Mammary epithelial cell (primary cell): ENCODE measurements at regions not wholly inside any gene's neighbourhood (a gene's known extent, or its start where the extent isn't known, plus 50 kb on each side); places are given as distances from the start of the nearest gene placed in this dataset.

Experiments used
- EZH2 ChIP-seq: IDR thresholded peaks from 2 replicates; pipeline ENCODE4 v1.6.1; 2012; ENCODE audit warnings: low read length, inconsistent platforms, borderline replicate concordance
- TF ChIP-seq, protein P1 (sequence below), 2 donors: IDR thresholded peaks in 1 of 2; conservative IDR thresholded peaks in 1 of 2; 2 replicates each; pipeline ENCODE4 v1.5.1; 2011 to 2012; ENCODE audit warnings: inconsistent platforms in 2 of 2, low read length in 2 of 2, mild to moderate bottlenecking in 2 of 2, control low read depth in 1 of 2, low read depth in 1 of 2; ENCODE audit not compliant: insufficient read depth in 1 of 2; ENCODE audit errors: extremely low read depth in 1 of 2

GRCh38 chr10:61029411-61029810, 85.4 kb upstream of the RHOBTB1 start:
- TF ChIP-seq, protein P1, sequence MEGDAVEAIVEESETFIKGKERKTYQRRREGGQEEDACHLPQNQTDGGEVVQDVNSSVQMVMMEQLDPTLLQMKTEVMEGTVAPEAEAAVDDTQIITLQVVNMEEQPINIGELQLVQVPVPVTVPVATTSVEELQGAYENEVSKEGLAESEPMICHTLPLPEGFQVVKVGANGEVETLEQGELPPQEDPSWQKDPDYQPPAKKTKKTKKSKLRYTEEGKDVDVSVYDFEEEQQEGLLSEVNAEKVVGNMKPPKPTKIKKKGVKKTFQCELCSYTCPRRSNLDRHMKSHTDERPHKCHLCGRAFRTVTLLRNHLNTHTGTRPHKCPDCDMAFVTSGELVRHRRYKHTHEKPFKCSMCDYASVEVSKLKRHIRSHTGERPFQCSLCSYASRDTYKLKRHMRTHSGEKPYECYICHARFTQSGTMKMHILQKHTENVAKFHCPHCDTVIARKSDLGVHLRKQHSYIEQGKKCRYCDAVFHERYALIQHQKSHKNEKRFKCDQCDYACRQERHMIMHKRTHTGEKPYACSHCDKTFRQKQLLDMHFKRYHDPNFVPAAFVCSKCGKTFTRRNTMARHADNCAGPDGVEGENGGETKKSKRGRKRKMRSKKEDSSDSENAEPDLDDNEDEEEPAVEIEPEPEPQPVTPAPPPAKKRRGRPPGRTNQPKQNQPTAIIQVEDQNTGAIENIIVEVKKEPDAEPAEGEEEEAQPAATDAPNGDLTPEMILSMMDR (conservative IDR thresholded peaks at IDR 0.05 in 1 of 2, IDR thresholded peaks at IDR 0.05 in 1 of 2; ENCODE audit: extremely low read depth in 1 of 2, insufficient read depth in 1 of 2, low read depth in 1 of 2, low read length in 2 of 2): no peak
- no peak for TF ChIP-seq EZH2
